ENCODE measurements at regions not wholly inside any gene's neighbourhood (a gene's known extent, or its start where the extent isn't known, plus 50 kb on each side); places are given as distances from the start of the nearest gene placed in this dataset.

DNA sequence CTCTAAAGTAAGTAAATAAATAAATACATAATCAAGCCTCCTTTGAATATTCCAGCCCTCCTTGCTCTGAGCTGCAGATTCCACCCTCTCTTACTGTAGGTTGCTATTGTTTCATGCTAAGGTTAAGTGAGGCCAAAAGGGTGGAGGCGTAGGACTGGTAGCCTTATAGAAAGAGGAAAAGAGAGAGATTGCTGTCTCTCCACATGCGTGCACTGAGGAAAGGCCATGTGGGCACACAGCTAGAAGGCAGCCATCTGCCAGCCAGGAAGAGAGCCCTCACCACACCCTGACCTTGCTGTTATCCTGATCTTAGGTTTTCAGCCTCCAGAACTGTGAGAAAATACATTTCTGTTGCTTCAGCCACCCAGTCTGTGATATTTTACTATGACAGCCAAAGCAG lies 52.0 kb upstream of the GPCPD1 start (continued):
- no peak for TF ChIP-seq POLR3A (IDR thresholded peaks at IDR 0.05; ENCODE audit: borderline replicate concordance, extremely low read depth, insufficient read depth, insufficient read length)
- TF ChIP-seq MECOM (CRISPR knock-in tag; IDR thresholded peaks at IDR 0.05): no peak
- TF ChIP-seq HDAC2 (IDR thresholded peaks at IDR 0.05): no peak
- no peak for TF ChIP-seq POLR3G (IDR thresholded peaks at IDR 0.05; ENCODE audit: extremely low read depth, insufficient read length, insufficient replicate concordance)
- TF ChIP-seq, protein P1, sequence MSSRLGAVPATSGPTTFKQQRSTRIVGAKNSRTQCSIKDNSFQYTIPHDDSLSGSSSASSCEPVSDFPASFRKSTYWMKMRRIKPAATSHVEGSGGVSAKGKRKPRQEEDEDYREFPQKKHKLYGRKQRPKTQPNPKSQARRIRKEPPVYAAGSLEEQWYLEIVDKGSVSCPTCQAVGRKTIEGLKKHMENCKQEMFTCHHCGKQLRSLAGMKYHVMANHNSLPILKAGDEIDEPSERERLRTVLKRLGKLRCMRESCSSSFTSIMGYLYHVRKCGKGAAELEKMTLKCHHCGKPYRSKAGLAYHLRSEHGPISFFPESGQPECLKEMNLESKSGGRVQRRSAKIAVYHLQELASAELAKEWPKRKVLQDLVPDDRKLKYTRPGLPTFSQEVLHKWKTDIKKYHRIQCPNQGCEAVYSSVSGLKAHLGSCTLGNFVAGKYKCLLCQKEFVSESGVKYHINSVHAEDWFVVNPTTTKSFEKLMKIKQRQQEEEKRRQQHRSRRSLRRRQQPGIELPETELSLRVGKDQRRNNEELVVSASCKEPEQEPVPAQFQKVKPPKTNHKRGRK (tag; IDR thresholded peaks at IDR 0.05): no peak
- TF ChIP-seq, protein P2, sequence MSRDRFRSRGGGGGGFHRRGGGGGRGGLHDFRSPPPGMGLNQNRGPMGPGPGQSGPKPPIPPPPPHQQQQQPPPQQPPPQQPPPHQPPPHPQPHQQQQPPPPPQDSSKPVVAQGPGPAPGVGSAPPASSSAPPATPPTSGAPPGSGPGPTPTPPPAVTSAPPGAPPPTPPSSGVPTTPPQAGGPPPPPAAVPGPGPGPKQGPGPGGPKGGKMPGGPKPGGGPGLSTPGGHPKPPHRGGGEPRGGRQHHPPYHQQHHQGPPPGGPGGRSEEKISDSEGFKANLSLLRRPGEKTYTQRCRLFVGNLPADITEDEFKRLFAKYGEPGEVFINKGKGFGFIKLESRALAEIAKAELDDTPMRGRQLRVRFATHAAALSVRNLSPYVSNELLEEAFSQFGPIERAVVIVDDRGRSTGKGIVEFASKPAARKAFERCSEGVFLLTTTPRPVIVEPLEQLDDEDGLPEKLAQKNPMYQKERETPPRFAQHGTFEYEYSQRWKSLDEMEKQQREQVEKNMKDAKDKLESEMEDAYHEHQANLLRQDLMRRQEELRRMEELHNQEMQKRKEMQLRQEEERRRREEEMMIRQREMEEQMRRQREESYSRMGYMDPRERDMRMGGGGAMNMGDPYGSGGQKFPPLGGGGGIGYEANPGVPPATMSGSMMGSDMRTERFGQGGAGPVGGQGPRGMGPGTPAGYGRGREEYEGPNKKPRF (IDR thresholded peaks at IDR 0.05; ENCODE audit: low read depth, low read length): no peak
- no peak for TF ChIP-seq ZNF239 (CRISPR knock-in tag; IDR thresholded peaks at IDR 0.05)
- TF ChIP-seq SIN3B (IDR thresholded peaks at IDR 0.05; ENCODE audit: low read depth): no peak
- TF ChIP-seq ZNF696 (CRISPR knock-in tag; conservative IDR thresholded peaks at IDR 0.05): no peak
- no peak for TF ChIP-seq CHAMP1 (IDR thresholded peaks at IDR 0.05)

Measured in K562 (cell line).